Fibroblast of mammary gland (primary cell): ENCODE measurements at regions not wholly inside any gene's neighbourhood (a gene's known extent, or its start where the extent isn't known, plus 50 kb on each side); places are given as distances from the start of the nearest gene placed in this dataset.

ENCODE experiments used
- DNase-seq: peaks from one replicate; pipeline ENCODE4 v3.0.0-alpha.2; 2010; ENCODE audit warnings: low read depth
- H3K4me3 ChIP-seq: 2 replicates; pipeline ENCODE4 v1.5.1; 2011; ENCODE audit warnings: low read depth, mild to moderate bottlenecking, low read length, moderate library complexity; ENCODE audit not compliant: control insufficient read depth
- CTCF ChIP-seq: conservative IDR thresholded peaks from 2 replicates; pipeline ENCODE4 v1.5.1; 2011; ENCODE audit warnings: low read depth, low read length, inconsistent platforms; ENCODE audit not compliant: control insufficient read depth, insufficient read depth

GRCh38 chr10:42984035-42984610 lies 92.7 kb upstream of the RET start:
- no peak overlapping the region for H3K4me3 ChIP-seq
- DNase-seq = no peak
- no peak for TF ChIP-seq CTCF

- H3K4me3 ChIP-seq = no peak overlapping the region
- no peak for DNase-seq
- no peak for TF ChIP-seq CTCF
These were observed 92.0 kb upstream of the RET start for GRCh38 chr10:42984761-42985325.

- no peak overlapping the region for H3K4me3 ChIP-seq
- TF ChIP-seq CTCF = no peak
- DNase-seq = no peak
These were observed 91.2 kb upstream of the RET start for GRCh38 chr10:42985436-42986316.

GRCh38 chr10:42986633-42987032 lies 90.2 kb upstream of the RET start:
- H3K4me3 ChIP-seq = no peak overlapping the region
- DNase-seq = peak; percentile 2
- no peak for TF ChIP-seq CTCF

- H3K4me3 ChIP-seq = no peak overlapping the region
- no peak for TF ChIP-seq CTCF
These were observed 89.7 kb upstream of the RET start for GRCh38 chr10:42987121-42987541.

GRCh38 chr10:42987575-42987974 lies 89.3 kb upstream of the RET start:
- TF ChIP-seq CTCF = no peak
- DNase-seq = no peak
- H3K4me3 ChIP-seq = no peak overlapping the region

More at GRCh38 chr10:42987121-42987541, 89.7 kb upstream of the RET start:
- DNase-seq = no peak
